Colonic mucosa (tissue), 4 donors: ENCODE measurements at regions not wholly inside any gene's neighbourhood (a gene's known extent, or its start where the extent isn't known, plus 50 kb on each side); places are given as distances from the start of the nearest gene placed in this dataset.

Source experiments
- DNase-seq: peaks from one replicate; pipeline ENCODE4 v3.0.0-alpha.2; 2020
- H3K27ac ChIP-seq: fragments of 200-600 bp; one replicate; pipeline ENCODE4 v1.8.0; 2021
- H3K27me3 ChIP-seq: fragments of 200-600 bp; one replicate; pipeline ENCODE4 v1.8.0; 2021
- H3K36me3 ChIP-seq: fragments of 200-600 bp; one replicate; pipeline ENCODE4 v1.8.0; 2021
- H3K4me1 ChIP-seq: fragments of 200-600 bp; one replicate; pipeline ENCODE4 v1.8.0; 2021; ENCODE audit warnings: mild to moderate bottlenecking
- H3K4me3 ChIP-seq: fragments of 200-600 bp; one replicate; pipeline ENCODE4 v1.8.0; 2021
- H3K9ac ChIP-seq, 2 donors: one replicate each; pipeline ENCODE4 v1.7.0; 2013; ENCODE audit warnings: control low read depth in 2 of 2, low read depth in 2 of 2, low read length in 2 of 2
- H3K9me3 ChIP-seq: fragments of 200-600 bp; one replicate; pipeline ENCODE4 v1.8.0; 2021
- CTCF ChIP-seq: fragments of 200-600 bp; IDR thresholded peaks from one replicate; pipeline ENCODE4 v1.8.0; 2022; ENCODE audit warnings: antibody characterized with exemption, mild to moderate bottlenecking
- intact Hi-C: fragments of 100-400 bp; cut with DNase I; formaldehyde crosslinking; loops from one replicate; pipeline ENCODE4 v1.14.1; 2022
- donor health status: healthy.
- donor health status: DM: no; HTN: no; CAD: no.
- donor health status: DM: no; HTN: no; CAD: no.

GRCh38 chr4:1491328-1492141 is 85.3 kb upstream of the NKX1-1 start:
- no peak for DNase-seq
- Histone ChIP-seq H3K4me3 (no peak overlapping the region), H3K9me3 (no peaks in the 10 kb centered on the region), H3K4me1 (no peaks in the 10 kb centered on the region), H3K27me3 (no peaks in the 10 kb centered on the region), H3K9ac (no peak overlapping the region), H3K27ac (no peak overlapping the region), H3K36me3 (no peaks in the 10 kb centered on the region)
- TF ChIP-seq CTCF = no peak
- intact Hi-C loops = no loop called here

- intact Hi-C loops = no loop called here
- Histone ChIP-seq H3K36me3 (no peaks in the 10 kb centered on the region), H3K9ac (no peak overlapping the region), H3K4me1 (no peaks in the 10 kb centered on the region), H3K4me3 (no peak overlapping the region), H3K27ac (no peak overlapping the region), H3K27me3 (no peaks in the 10 kb centered on the region), H3K9me3 (no peaks in the 10 kb centered on the region)
- TF ChIP-seq CTCF = no peak
- no peak for DNase-seq
These were observed 84.5 kb upstream of the NKX1-1 start for GRCh38 chr4:1490654-1491327.

- H3K27me3 ChIP-seq = no peaks in the 10 kb centered on the region
- TF ChIP-seq CTCF = no peak
- no peak for DNase-seq
These were observed 83.9 kb upstream of the NKX1-1 start for GRCh38 chr4:1490011-1490653.

GRCh38 chr4:1489639-1489995 is 83.4 kb upstream of the NKX1-1 start:
- Histone ChIP-seq H3K9me3 (no peaks in the 10 kb centered on the region), H3K27me3 (no peaks in the 10 kb centered on the region), H3K36me3 (no peaks in the 10 kb centered on the region), H3K4me3 (no peak overlapping the region), H3K9ac (no peak overlapping the region), H3K4me1 (no peaks in the 10 kb centered on the region), H3K27ac (no peak overlapping the region)
- TF ChIP-seq CTCF = no peak
- DNase-seq = no peak
- intact Hi-C loops = no loop called here

More at GRCh38 chr4:1490011-1490653, 83.9 kb upstream of the NKX1-1 start:
- intact Hi-C loops = no loop called here
- Histone ChIP-seq H3K4me3 (no peak overlapping the region), H3K4me1 (no peaks in the 10 kb centered on the region), H3K9ac (no peak overlapping the region), H3K36me3 (no peaks in the 10 kb centered on the region), H3K27ac (no peak overlapping the region), H3K9me3 (no peaks in the 10 kb centered on the region)

GRCh38 chr4:1488831-1489638 is 82.8 kb upstream of the NKX1-1 start:
- Histone ChIP-seq H3K36me3 (no peaks in the 10 kb centered on the region), H3K27ac (no peak overlapping the region), H3K9ac (no peak overlapping the region), H3K27me3 (no peaks in the 10 kb centered on the region), H3K4me1 (no peaks in the 10 kb centered on the region), H3K4me3 (no peak overlapping the region), H3K9me3 (no peaks in the 10 kb centered on the region)
- no peak for DNase-seq
- TF ChIP-seq CTCF = no peak
- intact Hi-C loops = no loop called here
